HepG2 (cell line): ENCODE measurements at regions not wholly inside any gene's neighbourhood (a gene's known extent, or its start where the extent isn't known, plus 50 kb on each side); places are given as distances from the start of the nearest gene placed in this dataset.
A peak's percentile ranks its signal among the peaks of the same experiment; 100 is the strongest.

Source experiments
- CAMTA2 ChIP-seq: sonication (generic); formaldehyde crosslinking; IDR thresholded peaks from 2 replicates; pipeline ENCODE4 v1.4.0; 2020; ENCODE audit warnings: mild to moderate bottlenecking, missing genetic modification reagents, borderline replicate concordance
- CREB1 ChIP-seq, 2 experiments: fragments of 450-650 bp in 1 of 2; IDR thresholded peaks; 2 replicates each; pipeline ENCODE4 v1.6.1; 2016 to 2017; ENCODE audit warnings: control low read depth in 1 of 2, mild to moderate bottlenecking in 1 of 2, missing compliant biosample characterization in 1 of 2, missing genetic modification characterization in 1 of 2
- HDAC1 ChIP-seq: sonication (generic); formaldehyde crosslinking; IDR thresholded peaks from 2 replicates; pipeline ENCODE4 v1.5.1; 2020; ENCODE audit warnings: mild to moderate bottlenecking, missing genetic modification reagents
- HNF4A ChIP-seq: sonication (generic); formaldehyde crosslinking; IDR thresholded peaks from 2 replicates; pipeline ENCODE4 v1.4.0; 2020; ENCODE audit warnings: missing genetic modification reagents
- KLF11 ChIP-seq: IDR thresholded peaks from 2 replicates; pipeline ENCODE4 v1.6.1; 2016; ENCODE audit warnings: missing compliant biosample characterization
- KLF12 ChIP-seq: sonication (generic); formaldehyde crosslinking; IDR thresholded peaks from 2 replicates; pipeline ENCODE4 v1.4.0; 2020; ENCODE audit warnings: missing genetic modification reagents, borderline replicate concordance
- POLR2A ChIP-seq, 2 experiments: IDR thresholded peaks; 2 replicates each; pipeline ENCODE4 v1.6.1; 2011; ENCODE audit warnings: low read depth in 2 of 2, low read length in 2 of 2, mild to moderate bottlenecking in 1 of 2, moderate library complexity in 1 of 2; ENCODE audit not compliant: insufficient read depth in 1 of 2
- PRDM10 ChIP-seq: sonication (generic); formaldehyde crosslinking; IDR thresholded peaks from 2 replicates; pipeline ENCODE4 v1.4.0; 2020; ENCODE audit warnings: low read depth, missing genetic modification reagents
- SALL1 ChIP-seq: sonication (generic); formaldehyde crosslinking; IDR thresholded peaks from 2 replicates; pipeline ENCODE4 v1.8.0; 2022; ENCODE audit warnings: mild to moderate bottlenecking, missing genetic modification reagents
- SP2 ChIP-seq: sonication (generic); formaldehyde crosslinking; IDR thresholded peaks from 2 replicates; pipeline ENCODE4 v1.5.1; 2020; ENCODE audit warnings: mild to moderate bottlenecking, missing genetic modification reagents
- SRF ChIP-seq: IDR thresholded peaks from 2 replicates; pipeline ENCODE4 v1.6.1; 2011; ENCODE audit warnings: mild to moderate bottlenecking, low read depth, low read length, moderate library complexity
- TBL1XR1 ChIP-seq: fragments of 150-350 bp; IDR thresholded peaks from 2 replicates; pipeline ENCODE4 v1.6.1; 2014; ENCODE audit warnings: borderline replicate concordance, low read length; ENCODE audit not compliant: partially characterized antibody
- TEF ChIP-seq: sonication (generic); formaldehyde crosslinking; IDR thresholded peaks from 2 replicates; pipeline ENCODE4 v1.5.0; 2020; ENCODE audit warnings: missing genetic modification reagents
- TGIF2 ChIP-seq: IDR thresholded peaks from 2 replicates; pipeline ENCODE4 v1.6.1; 2016; ENCODE audit warnings: control low read depth, missing compliant biosample characterization
- ZFP62 ChIP-seq: sonication (generic); formaldehyde crosslinking; IDR thresholded peaks from 2 replicates; pipeline ENCODE4 v1.4.0; 2020; ENCODE audit warnings: missing genetic modification reagents
- ZNF205 ChIP-seq: IDR thresholded peaks from 2 replicates; pipeline ENCODE4 v1.6.1; 2018; ENCODE audit warnings: missing biosample characterization, missing genetic modification reagents
- ZNF264 ChIP-seq: sonication (generic); formaldehyde crosslinking; IDR thresholded peaks from 2 replicates; pipeline ENCODE4 v1.4.0; 2020; ENCODE audit warnings: missing genetic modification reagents
- ZNF644 ChIP-seq: IDR thresholded peaks from 2 replicates; pipeline ENCODE4 v1.6.1; 2016; ENCODE audit warnings: low read depth
- ZSCAN20 ChIP-seq: sonication (generic); formaldehyde crosslinking; IDR thresholded peaks from 2 replicates; pipeline ENCODE4 v1.4.0; 2020; ENCODE audit warnings: missing genetic modification reagents, mild to moderate bottlenecking, borderline replicate concordance
- TF ChIP-seq, protein P1 (sequence below): sonication (generic); formaldehyde crosslinking; IDR thresholded peaks from 2 replicates; pipeline ENCODE4 v1.4.0; 2020; ENCODE audit warnings: missing genetic modification reagents
- TF ChIP-seq, protein P2 (sequence below): fragments of 450-650 bp; IDR thresholded peaks from 2 replicates; pipeline ENCODE4 v1.6.1; 2016
- TF ChIP-seq, protein P3 (sequence below): sonication (generic); formaldehyde crosslinking; conservative IDR thresholded peaks from 2 replicates; pipeline ENCODE4 v1.8.0; 2022; ENCODE audit warnings: low read depth, missing genetic modification reagents

DNA sequence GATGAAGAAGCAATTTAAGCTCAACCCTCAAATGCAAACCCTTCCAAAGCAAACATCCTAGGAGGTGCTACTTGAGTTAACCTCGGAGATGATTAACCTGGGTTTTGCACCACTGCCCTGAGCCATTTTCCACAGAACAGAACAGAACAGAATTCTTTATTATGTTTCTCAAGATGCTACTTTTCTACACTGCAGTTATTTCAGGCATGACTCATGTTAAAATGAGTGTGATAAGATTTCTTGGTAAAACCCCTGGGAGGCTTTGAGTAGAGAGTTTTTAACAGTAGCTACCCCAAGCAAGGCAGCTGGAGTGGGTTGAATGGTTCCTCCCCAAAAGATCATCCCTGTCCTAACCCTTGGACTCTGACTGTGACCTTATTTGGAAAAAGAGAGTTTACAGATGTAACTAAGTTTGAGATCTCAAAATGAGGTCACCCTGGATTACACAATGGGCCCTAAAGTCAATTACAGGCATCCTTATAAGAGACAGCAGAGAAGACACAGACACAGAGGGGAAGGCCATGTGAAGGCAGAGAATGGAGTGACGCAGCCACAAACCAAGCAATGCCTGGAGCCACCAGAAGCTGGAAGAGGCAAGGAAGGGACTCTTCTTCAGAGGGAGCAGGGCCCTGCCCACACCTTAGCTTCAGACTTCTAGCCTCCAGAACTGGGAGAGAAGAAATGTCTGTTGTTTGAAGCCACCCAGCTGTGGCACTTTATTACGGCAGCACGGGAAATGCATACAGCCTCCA, 153.4 kb downstream of the ETS2 start (continued):
- TF ChIP-seq TEF (CRISPR knock-in tag) (no peak), SRF (peak; percentile 93), PRDM10 (CRISPR knock-in tag) (no peak), KLF12 (CRISPR knock-in tag) (no peak), SP2 (no peak), CAMTA2 (CRISPR knock-in tag) (no peak), ZNF644 (no peak), TGIF2 (CRISPR knock-in tag) (no peak), HDAC1 (0 out of 2 replicates have a peak, but pooled peaks have one; percentile 21), ZNF205 (peak; percentile 21; the same call in 1 of the 2 replicates), POLR2A (IDR thresholded peaks at IDR 0.05; ENCODE audit: insufficient read depth in 1 of 2, low read depth in 2 of 2, low read length in 2 of 2) (peak; percentile 39 to 57; a peak in 2 of 4 replicates), CREB1 (IDR thresholded peaks at IDR 0.05) (no peak), CREB1 (CRISPR knock-in tag; IDR thresholded peaks at IDR 0.05) (no peak), HNF4A (CRISPR knock-in tag) (peak; percentile 57), SALL1 (CRISPR knock-in tag) (peak; percentile 42; the same call in 1 of the 2 replicates), ZFP62 (CRISPR knock-in tag) (no peak), KLF11 (CRISPR knock-in tag) (no peak), TBL1XR1 (no peak), ZSCAN20 (CRISPR knock-in tag) (no peak), ZNF264 (no peak)
- TF ChIP-seq, protein P1, sequence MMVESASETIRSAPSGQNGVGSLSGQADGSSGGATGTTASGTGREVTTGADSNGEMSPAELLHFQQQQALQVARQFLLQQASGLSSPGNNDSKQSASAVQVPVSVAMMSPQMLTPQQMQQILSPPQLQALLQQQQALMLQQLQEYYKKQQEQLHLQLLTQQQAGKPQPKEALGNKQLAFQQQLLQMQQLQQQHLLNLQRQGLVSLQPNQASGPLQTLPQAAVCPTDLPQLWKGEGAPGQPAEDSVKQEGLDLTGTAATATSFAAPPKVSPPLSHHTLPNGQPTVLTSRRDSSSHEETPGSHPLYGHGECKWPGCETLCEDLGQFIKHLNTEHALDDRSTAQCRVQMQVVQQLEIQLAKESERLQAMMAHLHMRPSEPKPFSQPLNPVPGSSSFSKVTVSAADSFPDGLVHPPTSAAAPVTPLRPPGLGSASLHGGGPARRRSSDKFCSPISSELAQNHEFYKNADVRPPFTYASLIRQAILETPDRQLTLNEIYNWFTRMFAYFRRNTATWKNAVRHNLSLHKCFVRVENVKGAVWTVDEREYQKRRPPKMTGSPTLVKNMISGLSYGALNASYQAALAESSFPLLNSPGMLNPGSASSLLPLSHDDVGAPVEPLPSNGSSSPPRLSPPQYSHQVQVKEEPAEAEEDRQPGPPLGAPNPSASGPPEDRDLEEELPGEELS (CRISPR knock-in tag) = peak; percentile 34; the same call in 1 of the 2 replicates
- TF ChIP-seq, protein P2, sequence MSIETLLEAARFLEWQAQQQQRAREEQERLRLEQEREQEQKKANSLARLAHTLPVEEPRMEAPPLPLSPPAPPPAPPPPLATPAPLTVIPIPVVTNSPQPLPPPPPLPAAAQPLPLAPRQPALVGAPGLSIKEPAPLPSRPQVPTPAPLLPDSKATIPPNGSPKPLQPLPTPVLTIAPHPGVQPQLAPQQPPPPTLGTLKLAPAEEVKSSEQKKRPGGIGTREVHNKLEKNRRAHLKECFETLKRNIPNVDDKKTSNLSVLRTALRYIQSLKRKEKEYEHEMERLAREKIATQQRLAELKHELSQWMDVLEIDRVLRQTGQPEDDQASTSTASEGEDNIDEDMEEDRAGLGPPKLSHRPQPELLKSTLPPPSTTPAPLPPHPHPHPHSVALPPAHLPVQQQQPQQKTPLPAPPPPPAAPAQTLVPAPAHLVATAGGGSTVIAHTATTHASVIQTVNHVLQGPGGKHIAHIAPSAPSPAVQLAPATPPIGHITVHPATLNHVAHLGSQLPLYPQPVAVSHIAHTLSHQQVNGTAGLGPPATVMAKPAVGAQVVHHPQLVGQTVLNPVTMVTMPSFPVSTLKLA = no peak
- TF ChIP-seq, protein P3, sequence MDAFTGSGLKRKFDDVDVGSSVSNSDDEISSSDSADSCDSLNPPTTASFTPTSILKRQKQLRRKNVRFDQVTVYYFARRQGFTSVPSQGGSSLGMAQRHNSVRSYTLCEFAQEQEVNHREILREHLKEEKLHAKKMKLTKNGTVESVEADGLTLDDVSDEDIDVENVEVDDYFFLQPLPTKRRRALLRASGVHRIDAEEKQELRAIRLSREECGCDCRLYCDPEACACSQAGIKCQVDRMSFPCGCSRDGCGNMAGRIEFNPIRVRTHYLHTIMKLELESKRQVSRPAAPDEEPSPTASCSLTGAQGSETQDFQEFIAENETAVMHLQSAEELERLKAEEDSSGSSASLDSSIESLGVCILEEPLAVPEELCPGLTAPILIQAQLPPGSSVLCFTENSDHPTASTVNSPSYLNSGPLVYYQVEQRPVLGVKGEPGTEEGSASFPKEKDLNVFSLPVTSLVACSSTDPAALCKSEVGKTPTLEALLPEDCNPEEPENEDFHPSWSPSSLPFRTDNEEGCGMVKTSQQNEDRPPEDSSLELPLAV (CRISPR knock-in tag) = no peak
